ENCODE measurements at regions not wholly inside any gene's neighbourhood (a gene's known extent, or its start where the extent isn't known, plus 50 kb on each side); places are given as distances from the start of the nearest gene placed in this dataset.
"Not testable (repeated sequence)": the region's sequence is repeated elsewhere in the genome, so short reads cannot be mapped to it uniquely, and the experiment has no call there.

DNA sequence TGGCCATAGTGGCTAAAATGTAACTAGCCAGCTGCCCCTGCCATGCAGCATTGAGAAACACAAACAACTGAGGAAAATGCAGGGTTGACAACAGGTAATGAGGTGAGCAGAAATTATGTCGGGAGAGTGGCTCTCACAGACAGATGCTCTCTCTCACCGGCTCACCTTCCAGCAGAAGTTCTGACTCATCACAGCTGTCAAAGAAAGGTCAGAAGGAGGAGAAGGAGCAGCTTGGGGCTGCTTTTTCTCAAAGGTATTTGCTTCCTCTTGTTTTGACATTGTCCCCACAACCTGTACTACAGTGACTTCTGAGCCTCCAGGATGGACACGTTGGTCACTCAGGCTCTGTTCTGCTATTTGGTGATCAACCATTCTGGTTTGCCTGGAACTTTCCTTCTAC lies 190.5 kb upstream of the HEY2 start:
- no peak for ATAC-seq
- H3K36me3 Mint-ChIP-seq (ENCODE audit: low read depth): no peaks in the 10 kb centered on the region
- no peak overlapping the region for H3K4me3 Mint-ChIP-seq
- peaks cover 6% of the 10 kb centered on the region for H3K27me3 Mint-ChIP-seq
- no peak for DNase-seq
- H3K27ac Mint-ChIP-seq: no peak overlapping the region
- no peaks in the 10 kb centered on the region for H3K9me3 Mint-ChIP-seq
- H3K4me1 Mint-ChIP-seq: no peaks in the 10 kb centered on the region

DNA sequence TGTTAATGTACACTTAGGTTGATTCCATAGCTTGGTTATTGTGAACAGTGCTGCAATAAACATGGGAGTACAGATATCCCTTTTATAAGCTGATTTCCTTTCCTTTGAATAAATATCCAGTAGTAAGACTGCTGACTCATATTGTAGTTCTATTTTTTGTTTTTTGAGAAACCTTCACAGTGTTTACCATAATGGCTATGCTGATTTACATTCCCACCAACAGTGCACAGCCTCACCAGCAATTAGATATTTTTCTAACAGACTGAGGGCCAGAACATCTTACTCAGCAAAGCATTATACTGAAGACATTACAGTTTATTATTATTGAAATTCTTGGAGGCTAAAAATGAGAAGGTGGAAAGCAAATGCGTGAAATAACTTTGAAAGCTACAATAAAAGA lies 187.3 kb upstream of the HEY2 start:
- H3K36me3 Mint-ChIP-seq (ENCODE audit: low read depth): no peaks in the 10 kb centered on the region
- H3K4me1 Mint-ChIP-seq: no peaks in the 10 kb centered on the region
- ATAC-seq (no peak), DNase-seq (no peak)
- peaks cover 13% of the 10 kb centered on the region for H3K27me3 Mint-ChIP-seq
- no peaks in the 10 kb centered on the region for H3K9me3 Mint-ChIP-seq
- no peak overlapping the region for H3K27ac Mint-ChIP-seq
- H3K4me3 Mint-ChIP-seq: no peak overlapping the region

DNA sequence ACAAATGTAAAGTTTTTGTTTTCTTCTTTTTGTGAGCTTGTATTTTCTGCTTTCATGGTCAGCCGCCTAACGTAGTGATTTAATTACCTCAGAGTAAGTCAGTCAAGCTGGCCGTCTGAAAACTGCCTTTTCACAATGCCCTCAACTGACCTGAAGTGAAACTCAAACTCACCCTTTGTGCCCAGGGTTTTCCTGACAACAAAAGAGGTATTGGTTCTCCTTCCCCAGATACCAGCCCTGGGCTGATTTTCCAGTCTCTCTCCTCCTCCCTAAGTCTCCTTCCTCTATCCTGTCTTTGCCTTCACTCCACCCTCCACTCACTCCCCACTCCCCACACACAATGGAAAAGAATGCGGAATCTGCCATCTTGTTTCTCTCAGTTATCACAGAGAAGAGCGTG lies 184.5 kb upstream of the HEY2 start:
- no peaks in the 10 kb centered on the region for H3K9me3 Mint-ChIP-seq
- no peaks in the 10 kb centered on the region for H3K4me1 Mint-ChIP-seq
- H3K4me3 Mint-ChIP-seq: no peak overlapping the region
- H3K27ac Mint-ChIP-seq: no peak overlapping the region
- H3K36me3 Mint-ChIP-seq (ENCODE audit: low read depth): no peaks in the 10 kb centered on the region
- H3K27me3 Mint-ChIP-seq: peaks cover 19% of the 10 kb centered on the region
- DNase-seq: no peak
- no peak for ATAC-seq

DNA sequence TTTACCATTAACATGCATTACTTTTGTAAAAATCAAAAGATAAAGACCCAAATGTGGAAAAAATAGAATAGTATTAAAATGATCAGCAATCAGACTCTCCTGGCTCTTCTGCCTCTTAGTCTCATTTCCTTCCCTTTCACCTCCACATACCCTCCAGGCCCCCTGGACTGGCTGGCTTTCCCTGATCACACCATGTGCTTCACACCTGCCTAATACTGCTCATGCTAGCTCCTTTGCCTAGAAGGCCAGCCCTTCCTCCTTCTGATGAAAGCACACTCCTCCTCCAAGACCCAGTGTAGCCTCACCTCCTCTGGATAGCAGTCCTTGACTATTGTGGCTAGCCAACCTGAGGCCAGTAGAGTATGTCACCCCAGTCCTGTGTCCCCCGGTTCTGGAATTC lies 182.0 kb upstream of the HEY2 start:
- Mint-ChIP-seq H3K9me3 (no peaks in the 10 kb centered on the region), H3K4me3 (no peak overlapping the region), H3K27ac (no peak overlapping the region), H3K4me1 (no peaks in the 10 kb centered on the region), H3K36me3 (ENCODE audit: low read depth) (no peaks in the 10 kb centered on the region), H3K27me3 (peaks cover 19% of the 10 kb centered on the region)
- ATAC-seq (no peak), DNase-seq (no peak)

DNA sequence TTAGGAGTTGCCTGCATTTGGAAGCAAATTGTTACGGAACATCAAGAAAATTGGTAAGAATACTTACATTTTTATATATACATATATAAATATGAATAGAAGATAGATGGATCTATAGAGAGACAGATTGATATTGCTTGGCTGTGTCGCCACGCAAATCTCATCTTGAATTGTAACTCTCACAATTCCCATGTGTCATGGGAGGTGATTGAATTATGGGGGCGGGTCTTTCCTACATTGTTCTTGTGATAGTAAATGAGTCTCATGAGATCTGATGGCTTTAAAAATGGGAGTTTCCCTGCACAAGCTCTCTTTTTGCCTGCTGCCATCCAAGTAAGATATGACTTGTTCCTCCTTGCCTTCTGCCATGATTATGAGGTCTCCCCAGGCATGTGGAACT lies 180.8 kb upstream of the HEY2 start:
- no peak for DNase-seq
- no peaks in the 10 kb centered on the region for H3K9me3 Mint-ChIP-seq
- no peak overlapping the region for H3K27ac Mint-ChIP-seq
- H3K27me3 Mint-ChIP-seq: peaks cover 19% of the 10 kb centered on the region
- ATAC-seq: no peak
- H3K4me3 Mint-ChIP-seq: no peak overlapping the region
- no peaks in the 10 kb centered on the region for H3K36me3 Mint-ChIP-seq (ENCODE audit: low read depth)
- H3K4me1 Mint-ChIP-seq: no peaks in the 10 kb centered on the region

DNA sequence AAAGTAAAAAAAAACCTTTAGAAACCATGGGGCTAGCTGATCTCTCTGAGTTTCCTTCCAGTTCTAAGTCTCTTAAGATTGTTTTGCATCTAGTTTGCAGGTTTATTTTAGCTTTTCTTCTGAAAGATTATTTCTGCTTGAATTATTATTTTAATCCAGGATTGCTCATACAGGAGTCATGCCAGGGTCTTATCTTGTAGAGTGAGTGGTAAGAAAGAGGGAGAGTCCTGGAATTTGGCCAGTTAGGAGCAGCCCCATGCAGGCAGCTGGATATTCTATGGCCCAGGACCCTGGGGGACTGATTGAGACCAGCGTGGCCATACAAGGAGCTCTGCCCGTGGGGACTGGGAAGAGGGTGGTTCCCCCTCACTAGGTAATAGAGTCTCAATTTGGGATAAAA lies 178.9 kb upstream of the HEY2 start:
- no peak overlapping the region for H3K27ac Mint-ChIP-seq
- no peaks in the 10 kb centered on the region for H3K4me1 Mint-ChIP-seq
- no peak overlapping the region for H3K4me3 Mint-ChIP-seq
- no peaks in the 10 kb centered on the region for H3K9me3 Mint-ChIP-seq
- no peak for DNase-seq
- ATAC-seq: no peak
- peaks cover 10% of the 10 kb centered on the region for H3K27me3 Mint-ChIP-seq
- H3K36me3 Mint-ChIP-seq (ENCODE audit: low read depth): no peaks in the 10 kb centered on the region

DNA sequence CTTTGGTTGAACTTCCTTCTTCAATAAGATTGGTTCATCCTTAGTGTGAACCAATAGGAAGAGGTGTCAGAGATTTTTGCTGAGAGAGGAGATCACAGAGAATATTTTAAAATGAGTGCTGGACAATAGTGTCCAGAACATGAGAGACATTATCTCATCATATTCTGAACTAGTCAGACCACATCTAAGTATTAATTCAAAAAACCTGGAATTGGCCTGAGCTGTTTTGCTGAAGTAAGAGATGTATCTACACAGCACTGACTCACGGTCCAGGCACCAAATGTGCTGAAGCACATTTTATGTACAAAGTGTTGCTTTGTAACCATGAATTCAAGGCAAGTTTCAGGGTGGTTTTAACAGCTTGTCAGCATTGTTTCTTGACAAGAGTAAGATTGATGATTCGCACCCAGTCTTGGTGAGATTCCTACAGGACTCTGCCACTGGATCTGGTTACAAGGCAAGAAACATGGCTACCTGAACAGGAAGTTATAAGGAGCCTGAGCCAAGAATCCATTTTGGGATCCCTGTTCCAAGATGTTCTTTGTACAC lies 178.2 kb upstream of the HEY2 start:
- DNase-seq: no peak
- Mint-ChIP-seq H3K4me1 (no peaks in the 10 kb centered on the region), H3K36me3 (ENCODE audit: low read depth) (no peaks in the 10 kb centered on the region)

DNA sequence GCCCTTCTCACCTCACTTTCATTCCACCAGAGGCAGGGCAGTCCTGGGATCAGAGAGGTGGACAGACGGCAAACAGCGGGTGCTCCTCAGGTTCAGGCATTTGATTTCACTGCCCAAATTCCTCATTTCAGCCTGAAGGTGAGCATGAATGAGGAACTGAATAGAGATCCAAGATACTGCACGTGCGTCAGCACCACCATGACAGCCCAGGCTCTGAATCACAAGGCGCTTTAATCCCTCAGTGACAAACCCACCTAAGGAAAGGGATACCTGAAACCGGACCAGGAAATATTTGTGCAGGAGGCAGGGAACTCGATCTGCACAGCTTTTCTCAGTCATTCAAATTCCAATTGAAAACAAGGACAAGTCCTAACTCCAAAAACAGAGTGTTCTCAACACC lies 174.8 kb upstream of the HEY2 start:
- Mint-ChIP-seq H3K9me3 (no peaks in the 10 kb centered on the region), H3K27ac (no peak overlapping the region), H3K36me3 (ENCODE audit: low read depth) (no peaks in the 10 kb centered on the region), H3K4me3 (no peak overlapping the region), H3K27me3 (peaks cover 8% of the 10 kb centered on the region), H3K4me1 (no peaks in the 10 kb centered on the region)
- DNase-seq (no peak), ATAC-seq (no peak)

More for the DNA sequence above, 178.2 kb upstream of the HEY2 start:
- H3K9me3 Mint-ChIP-seq: no peaks in the 10 kb centered on the region
- no peak for ATAC-seq
- H3K27me3 Mint-ChIP-seq: peaks cover 10% of the 10 kb centered on the region
- H3K27ac Mint-ChIP-seq: no peak overlapping the region
- no peak overlapping the region for H3K4me3 Mint-ChIP-seq

DNA sequence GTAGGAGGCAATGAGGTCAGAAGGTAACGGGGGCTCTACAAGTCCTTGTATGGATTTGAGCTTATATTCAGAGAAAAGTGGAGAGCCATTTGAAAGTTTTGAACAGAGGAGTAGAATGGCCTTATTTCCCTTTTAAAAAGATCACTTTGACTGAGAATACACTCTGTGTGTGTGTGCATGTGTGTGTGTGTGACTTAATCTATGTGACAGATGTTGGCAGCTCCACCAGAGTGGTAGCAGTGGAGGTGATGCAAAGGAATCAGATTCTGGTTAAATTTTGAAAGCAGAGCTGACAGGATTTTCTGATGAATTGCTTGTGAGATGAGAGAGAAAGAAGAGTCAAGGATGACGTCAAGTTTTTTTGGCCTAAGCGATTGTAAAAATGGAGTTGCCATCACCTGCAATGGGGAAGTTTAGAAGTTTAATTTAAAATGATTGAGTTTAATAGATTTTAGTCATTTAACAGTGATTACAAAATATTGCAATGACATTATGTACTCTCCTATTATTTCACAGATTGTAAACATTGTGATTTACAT lies 172.2 kb upstream of the HEY2 start:
- no peak for ATAC-seq
- Mint-ChIP-seq H3K36me3 (ENCODE audit: low read depth) (no peaks in the 10 kb centered on the region), H3K4me3 (no peak overlapping the region), H3K27ac (no peak overlapping the region), H3K27me3 (peaks cover 6% of the 10 kb centered on the region), H3K4me1 (no peaks in the 10 kb centered on the region), H3K9me3 (no peaks in the 10 kb centered on the region)
- no peak for DNase-seq

DNA sequence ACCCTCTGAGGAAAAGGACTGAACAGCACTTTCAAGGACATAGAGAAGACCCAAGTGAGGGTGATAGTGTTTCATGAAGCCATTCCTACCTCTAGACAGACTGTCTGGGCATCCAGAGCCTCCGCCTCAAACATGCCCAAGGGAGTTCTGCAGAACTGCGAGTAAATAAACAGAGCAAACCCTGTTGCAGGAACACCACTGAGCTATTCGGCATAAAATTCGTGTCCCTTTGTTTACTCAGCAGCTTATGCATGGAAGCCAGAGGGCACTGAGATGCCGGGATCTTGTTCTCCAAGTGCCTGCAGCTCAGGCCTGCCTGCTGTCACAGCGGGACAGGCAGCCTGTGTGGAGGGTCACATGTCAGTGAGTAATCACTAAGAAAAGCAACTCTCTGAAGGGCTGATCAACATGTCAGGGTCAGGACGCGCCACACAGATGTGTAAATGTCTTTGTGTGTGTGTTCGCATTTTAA lies 164.9 kb upstream of the HEY2 start:
- no peak overlapping the region for H3K4me3 Mint-ChIP-seq
- H3K27ac Mint-ChIP-seq: no peak overlapping the region
- peaks cover 6% of the 10 kb centered on the region for H3K27me3 Mint-ChIP-seq
- no peaks in the 10 kb centered on the region for H3K9me3 Mint-ChIP-seq
- H3K36me3 Mint-ChIP-seq (ENCODE audit: low read depth): no peaks in the 10 kb centered on the region
- no peaks in the 10 kb centered on the region for H3K4me1 Mint-ChIP-seq
- no peak for DNase-seq
- ATAC-seq: no peak

DNA sequence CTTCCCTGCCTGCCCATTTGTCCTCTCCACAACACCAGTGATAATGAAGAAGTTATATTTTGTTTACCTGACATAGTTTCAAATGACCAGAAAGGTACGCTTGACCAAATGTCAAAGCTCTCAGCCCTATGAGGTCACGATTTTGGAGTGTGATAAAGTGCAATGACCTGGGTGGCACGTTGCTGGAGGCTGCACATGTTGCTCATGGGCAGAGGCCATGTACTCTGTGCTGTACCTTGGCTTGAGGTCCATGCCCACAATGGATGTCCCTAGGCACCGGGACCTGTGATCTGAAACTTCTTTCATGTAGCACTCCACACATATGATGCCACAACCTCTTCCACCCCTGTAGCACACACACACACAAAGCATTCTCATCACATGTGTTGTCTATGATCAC lies 164.0 kb upstream of the HEY2 start:
- no peak for DNase-seq
- H3K9me3 Mint-ChIP-seq: no peaks in the 10 kb centered on the region
- no peaks in the 10 kb centered on the region for H3K36me3 Mint-ChIP-seq (ENCODE audit: low read depth)
- no peak overlapping the region for H3K27ac Mint-ChIP-seq
- H3K4me3 Mint-ChIP-seq: no peak overlapping the region
- H3K27me3 Mint-ChIP-seq: peaks cover 8% of the 10 kb centered on the region
- no peak for ATAC-seq
- no peaks in the 10 kb centered on the region for H3K4me1 Mint-ChIP-seq

DNA sequence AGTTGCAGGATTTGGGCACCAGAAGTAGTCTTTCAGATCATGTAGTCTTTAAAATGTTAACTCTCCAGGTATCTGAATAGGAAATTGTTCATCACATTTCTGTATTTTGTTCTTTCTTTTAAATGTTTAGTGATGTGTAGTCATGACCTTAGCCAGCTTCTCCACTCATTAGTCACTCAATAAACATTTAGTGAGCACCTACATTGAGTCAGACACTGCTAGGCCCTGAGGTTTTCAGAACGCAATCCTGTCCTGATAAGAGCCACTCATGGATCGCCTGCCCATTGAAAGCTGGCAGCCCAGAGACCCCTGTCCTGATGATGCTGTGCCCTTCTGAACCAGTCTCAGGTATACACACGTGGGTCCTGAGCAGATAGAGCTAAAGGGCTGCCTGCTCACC lies 163.4 kb upstream of the HEY2 start:
- ATAC-seq: no peak
- H3K27me3 Mint-ChIP-seq: peaks cover 8% of the 10 kb centered on the region

DNA sequence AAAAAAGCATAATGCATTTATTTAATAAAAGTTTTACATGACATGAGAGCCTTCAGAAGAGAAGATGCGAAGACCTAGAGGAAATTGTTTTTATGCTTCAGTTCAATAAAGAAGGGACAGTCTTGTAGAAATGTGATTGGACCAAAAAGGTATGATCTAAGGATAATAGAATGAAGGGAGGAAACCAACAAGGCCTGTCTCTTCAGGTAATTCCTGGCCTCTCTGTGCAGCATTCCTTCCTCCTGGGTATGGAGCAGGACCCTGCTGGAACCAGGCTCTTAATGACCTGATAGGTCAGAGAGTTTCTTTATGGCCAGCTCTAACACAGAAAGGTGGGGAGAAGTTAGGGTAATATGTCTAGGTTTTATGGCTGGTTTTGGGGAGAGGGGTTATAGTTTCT lies 162.8 kb upstream of the HEY2 start:
- H3K27me3 Mint-ChIP-seq: peaks cover 8% of the 10 kb centered on the region
- no peaks in the 10 kb centered on the region for H3K9me3 Mint-ChIP-seq
- no peak for DNase-seq
- H3K4me3 Mint-ChIP-seq: no peak overlapping the region
- no peaks in the 10 kb centered on the region for H3K4me1 Mint-ChIP-seq
- H3K27ac Mint-ChIP-seq: no peak overlapping the region
- H3K36me3 Mint-ChIP-seq (ENCODE audit: low read depth): no peaks in the 10 kb centered on the region
- no peak for ATAC-seq

More for the DNA sequence above, 163.4 kb upstream of the HEY2 start:
- no peaks in the 10 kb centered on the region for H3K36me3 Mint-ChIP-seq (ENCODE audit: low read depth)
- no peak for DNase-seq
- H3K4me3 Mint-ChIP-seq: no peak overlapping the region
- H3K9me3 Mint-ChIP-seq: no peaks in the 10 kb centered on the region
- no peak overlapping the region for H3K27ac Mint-ChIP-seq
- H3K4me1 Mint-ChIP-seq: no peaks in the 10 kb centered on the region

DNA sequence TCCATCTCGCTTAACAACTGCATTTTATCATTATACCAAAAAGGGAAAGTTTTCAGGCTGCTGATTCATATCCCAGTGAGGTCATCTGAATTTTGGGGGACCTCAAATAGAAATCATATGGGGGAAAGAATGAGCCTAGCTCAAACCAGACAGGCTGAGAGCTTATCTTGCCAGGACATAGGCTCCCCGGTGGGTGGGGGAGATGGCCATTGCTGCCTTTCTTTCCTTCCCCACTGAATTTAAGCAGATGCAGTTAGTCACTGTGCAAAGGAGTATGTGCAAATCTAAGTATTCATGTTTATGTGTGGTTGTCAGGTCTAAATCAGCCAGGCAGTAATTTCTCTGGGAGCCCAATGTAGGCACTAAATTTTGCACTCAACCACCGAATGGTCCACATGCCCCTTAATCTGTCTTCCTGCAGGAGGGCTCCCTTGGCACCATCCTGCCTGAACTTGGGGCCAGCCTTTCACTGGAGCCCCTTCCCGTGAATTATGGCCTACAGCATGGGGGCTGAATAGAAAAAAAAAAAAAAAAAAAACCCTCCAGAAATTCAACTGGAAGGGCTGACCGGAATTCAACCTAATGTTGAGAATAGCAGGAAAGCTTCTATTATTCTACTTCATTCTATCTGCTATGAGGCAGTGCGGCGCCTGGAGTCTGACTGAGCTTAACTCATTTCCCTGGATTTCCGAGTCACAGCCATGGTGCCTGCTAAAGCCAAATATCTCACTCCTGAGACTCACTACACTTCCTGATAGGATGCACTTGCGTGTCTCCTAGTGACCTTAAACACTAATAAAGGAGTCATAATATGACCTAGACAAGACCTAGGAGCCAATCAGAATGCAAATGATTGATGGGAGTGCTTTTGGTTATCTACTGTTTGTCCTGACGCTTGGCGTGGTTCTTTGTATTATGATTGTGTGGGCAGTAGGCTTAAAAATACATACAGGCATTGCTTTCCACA lies 161.5 kb upstream of the HEY2 start:
- no peak for DNase-seq
- no peak overlapping the region for H3K4me3 Mint-ChIP-seq
- H3K36me3 Mint-ChIP-seq (ENCODE audit: low read depth): no peaks in the 10 kb centered on the region
- H3K4me1 Mint-ChIP-seq: no peaks in the 10 kb centered on the region
- ATAC-seq: no peak
- peaks cover 8% of the 10 kb centered on the region for H3K27me3 Mint-ChIP-seq
- H3K27ac Mint-ChIP-seq: no peak overlapping the region
- no peaks in the 10 kb centered on the region for H3K9me3 Mint-ChIP-seq

DNA sequence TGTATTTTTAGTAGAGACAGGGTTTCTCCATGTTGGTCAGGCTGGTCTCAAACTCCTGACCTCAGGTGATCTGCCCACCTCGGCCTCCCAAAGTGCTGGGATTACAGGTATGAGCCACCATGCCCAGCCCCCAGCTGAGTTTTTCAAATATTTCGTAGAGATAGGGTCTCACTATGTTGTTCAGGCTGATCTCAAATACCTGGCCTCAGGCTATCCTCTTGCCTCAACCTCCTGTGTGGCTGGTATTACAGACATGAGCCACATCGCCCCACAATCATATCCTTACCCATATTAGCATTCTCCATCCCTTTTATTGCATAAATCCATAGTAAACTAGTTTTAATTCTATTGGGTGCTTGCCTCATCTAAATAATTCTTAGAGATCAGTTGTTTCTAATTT lies 157.6 kb upstream of the HEY2 start:
- not testable (repeated sequence) for ATAC-seq; H3K36me3 Mint-ChIP-seq (ENCODE audit: low read depth); H3K9me3 Mint-ChIP-seq; H3K27ac Mint-ChIP-seq; H3K27me3 Mint-ChIP-seq; H3K4me3 Mint-ChIP-seq; H3K4me1 Mint-ChIP-seq; DNase-seq
